Fibroblast of skin of scalp (primary cell): ENCODE measurements at regions not wholly inside any gene's neighbourhood (a gene's known extent, or its start where the extent isn't known, plus 50 kb on each side); places are given as distances from the start of the nearest gene placed in this dataset.

Source experiments
- DNase-seq: peaks from one replicate; pipeline ENCODE4 v3.0.0-alpha.2; 2013

DNA sequence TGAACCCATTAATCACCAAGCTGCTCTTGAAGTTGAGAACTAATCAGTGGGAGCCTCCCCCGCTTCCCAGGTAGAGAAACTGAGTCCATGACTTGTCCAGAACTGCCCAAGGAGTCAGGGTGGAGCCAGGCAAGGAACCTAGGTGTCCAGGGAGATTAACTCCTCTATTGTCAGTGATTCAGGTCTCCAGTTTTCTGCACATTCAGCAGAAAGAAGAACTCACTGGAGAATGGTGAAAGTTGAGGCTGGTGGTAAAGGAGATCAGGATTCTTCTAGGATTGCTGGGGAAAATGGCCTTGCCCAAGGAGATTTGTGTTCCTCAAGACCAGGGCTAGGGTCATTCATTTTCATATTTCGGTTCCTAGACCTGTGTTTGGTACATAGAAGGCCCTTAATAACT is 87.2 kb upstream of the CISTR start:
- DNase-seq: no peak

DNA sequence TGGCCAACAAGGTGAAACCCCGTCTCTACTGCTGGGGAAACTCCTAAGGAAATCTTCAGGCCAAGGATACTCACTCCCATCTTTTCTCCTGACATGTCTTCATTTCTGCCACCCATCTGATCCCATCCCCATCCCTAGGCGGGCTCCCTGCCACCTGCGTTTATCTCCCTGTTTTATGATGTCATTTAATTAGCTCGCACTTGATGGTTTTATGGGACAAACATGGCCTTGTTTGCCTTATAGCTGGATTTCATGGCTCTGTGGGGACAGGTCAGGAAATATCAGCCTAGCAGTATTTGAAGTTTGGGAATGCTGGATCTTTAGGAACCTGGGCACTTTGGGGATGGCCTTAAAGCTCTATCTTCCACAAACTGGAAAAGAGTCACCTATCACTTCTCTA is 88.5 kb upstream of the CISTR start:
- DNase-seq: no peak

DNA sequence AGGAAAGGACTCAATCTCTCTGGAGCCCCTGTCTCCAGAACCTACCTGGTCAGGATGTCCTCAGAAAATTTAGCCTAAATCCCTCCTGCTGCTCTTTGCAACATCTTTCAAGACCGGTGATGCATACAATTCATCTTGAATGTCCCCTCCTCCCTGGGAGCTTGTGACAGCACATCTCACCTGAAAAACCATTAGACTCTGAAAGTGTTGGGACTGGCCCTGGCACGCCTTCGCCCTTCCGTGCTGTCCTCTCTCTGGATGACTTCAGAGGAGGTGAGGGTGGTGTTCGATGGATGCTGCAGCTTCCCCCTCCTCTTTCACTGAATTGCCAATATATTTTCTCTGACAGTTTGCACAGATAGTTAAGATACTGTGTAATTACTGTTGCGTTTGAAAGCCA is 90.9 kb upstream of the CISTR start:
- DNase-seq: no peak

DNA sequence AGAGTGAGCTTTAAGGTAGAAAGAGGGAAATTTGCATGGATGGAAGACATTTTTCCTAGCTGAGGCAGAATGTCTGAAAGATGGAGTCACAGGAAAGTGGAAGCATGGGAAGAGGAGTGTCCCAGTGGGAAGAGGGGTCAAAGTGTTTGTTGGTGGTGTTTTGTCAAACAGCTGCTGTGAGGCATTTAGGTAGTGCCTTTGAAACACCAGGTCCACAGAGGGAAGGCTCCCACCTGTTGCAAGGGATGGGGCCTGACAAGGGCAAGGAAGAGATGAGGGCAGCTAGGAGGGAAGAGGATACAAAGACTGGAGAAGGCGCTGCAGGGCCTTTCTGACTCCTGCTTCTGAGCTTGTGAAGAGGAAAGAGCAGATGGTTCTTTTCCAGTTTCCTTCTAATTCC is 91.8 kb upstream of the CISTR start:
- no peak for DNase-seq

DNA sequence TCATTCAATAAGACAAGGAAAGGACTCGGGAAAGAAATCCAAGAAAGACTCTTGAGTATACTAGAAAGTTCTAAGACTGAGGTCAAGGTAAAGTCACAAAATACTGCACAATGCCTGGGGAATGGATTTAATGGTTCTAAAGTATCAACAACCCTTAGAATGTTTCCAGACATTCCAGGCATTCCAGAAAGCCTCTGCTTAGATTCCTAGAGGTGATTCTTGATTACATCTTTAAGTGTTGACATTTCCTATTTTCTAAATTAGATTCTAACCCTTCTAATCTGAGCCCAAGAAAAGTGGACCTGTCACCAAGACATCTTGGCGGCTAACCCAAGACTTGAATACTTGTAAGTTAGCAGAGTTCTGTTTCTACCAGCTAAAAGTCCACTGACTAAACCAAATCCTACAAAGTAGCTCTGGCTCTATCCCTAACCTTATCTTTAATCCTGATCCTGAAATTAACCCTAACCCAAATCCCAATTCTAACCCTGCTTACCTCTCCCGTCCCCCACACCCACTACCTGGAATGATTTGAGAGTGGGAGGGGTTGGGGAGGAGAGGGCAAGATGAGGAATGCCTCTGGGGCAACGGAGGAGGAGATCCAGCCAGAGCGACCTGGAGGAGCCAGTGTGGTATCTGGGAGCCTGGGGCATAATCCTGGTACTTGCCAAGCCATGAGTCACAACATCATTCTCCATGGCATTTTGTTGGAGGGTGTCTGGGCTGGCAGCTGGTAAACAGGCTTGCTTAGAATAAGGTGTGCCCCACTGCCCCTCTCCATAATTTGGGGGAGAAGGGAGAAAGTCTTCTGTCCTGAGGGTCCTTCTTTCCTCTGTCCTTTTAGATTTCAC is 93.4 kb upstream of the HOXC13 start:
- peak; percentile 7 for DNase-seq

DNA sequence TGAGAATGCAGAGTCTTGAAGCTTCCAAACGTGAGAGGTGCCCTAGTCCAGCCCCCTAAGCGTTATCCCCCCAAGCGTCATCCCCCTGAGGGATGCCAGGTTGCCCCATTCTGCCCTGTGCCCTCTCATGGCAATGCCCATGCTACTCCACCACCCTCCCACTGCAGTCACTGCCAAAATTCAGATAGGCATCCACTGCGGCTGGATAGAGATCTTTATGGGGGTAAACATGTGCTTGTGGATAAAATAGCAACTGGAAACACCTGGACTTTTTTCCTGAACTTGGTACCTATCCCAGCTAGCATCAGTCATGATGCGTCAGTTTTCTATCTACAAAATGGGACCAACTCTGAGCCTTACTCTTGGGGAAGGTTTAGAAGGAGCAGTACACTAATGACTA is 92.7 kb upstream of the HOXC13 start:
- no peak for DNase-seq

DNA sequence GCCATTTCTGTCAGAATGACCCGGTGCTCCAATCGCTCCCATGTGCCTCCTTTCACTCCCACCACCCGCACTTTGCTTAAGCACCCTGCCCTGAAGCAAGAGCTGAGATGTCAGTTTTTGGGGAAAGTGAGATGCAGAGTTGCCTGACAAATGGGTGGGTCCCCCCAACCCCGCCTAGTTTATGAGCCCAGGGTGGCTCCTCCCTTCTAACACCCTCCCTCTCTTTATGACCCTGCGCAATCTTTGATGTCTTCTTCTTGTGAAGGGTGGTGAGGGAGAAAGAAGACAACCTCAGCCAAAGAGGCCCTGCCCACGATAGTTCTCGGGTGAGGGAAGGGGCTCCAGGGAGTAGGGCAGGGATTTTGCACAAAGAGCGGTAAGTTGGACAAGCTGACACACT is 89.5 kb upstream of the HOXC13 start:
- DNase-seq: no peak

DNA sequence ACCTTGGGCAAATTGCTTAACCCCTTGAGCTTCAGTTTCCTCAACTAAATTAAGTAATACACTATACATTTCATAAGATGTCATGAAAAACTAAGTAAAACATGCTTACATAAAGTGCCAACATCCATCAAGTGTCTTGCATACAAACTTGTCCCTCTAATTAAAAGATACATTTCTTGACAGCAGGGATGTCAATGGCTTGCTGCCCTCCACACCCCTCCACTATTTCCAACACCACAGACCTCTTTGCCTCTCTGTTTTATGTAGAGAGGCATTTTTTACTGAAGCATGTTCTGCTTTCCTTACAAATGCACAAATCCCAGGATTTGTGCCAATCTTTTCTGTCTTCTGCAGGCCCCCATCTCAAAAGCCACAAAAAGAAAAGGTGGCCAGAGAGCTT is 89.0 kb upstream of the HOXC13 start:
- no peak for DNase-seq

DNA sequence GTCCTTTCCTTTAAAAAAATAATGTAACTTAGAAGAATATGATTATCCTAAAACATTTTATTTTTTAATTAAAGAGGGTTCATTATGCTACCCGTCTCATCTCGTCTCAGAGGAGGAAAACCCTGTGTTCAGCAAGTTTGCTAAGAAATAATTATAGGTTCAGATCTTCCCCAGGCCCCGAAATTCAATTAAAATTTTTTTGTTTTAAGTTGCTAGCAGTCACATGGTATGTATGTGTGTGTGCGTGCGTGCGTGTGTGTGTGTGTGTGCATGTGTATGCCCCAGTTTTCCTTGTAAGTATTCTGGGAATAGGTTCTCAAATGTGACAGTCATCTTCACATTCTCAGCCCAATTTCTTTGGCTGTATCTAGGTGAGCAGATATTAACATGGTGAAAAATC is 86.6 kb upstream of the HOXC13 start:
- no peak for DNase-seq

DNA sequence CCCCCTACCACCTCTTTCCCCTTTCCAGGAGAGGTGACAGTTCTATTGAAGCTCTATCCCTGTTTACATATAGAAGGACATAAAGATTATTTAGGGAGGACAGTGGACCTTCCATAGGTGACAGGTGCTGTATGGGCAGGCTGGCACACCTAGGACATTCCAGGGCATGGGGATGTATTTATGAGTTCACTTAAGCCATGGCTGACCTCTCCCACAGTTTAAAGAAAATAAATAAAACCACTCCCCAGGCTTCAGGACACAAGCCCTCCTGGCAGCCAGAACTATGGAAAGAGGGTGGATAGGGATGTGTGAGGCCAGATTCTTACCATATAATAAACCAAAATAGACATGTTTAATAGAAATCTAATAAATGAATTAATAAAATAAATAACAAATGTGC is 85.6 kb upstream of the HOXC13 start:
- no peak for DNase-seq

DNA sequence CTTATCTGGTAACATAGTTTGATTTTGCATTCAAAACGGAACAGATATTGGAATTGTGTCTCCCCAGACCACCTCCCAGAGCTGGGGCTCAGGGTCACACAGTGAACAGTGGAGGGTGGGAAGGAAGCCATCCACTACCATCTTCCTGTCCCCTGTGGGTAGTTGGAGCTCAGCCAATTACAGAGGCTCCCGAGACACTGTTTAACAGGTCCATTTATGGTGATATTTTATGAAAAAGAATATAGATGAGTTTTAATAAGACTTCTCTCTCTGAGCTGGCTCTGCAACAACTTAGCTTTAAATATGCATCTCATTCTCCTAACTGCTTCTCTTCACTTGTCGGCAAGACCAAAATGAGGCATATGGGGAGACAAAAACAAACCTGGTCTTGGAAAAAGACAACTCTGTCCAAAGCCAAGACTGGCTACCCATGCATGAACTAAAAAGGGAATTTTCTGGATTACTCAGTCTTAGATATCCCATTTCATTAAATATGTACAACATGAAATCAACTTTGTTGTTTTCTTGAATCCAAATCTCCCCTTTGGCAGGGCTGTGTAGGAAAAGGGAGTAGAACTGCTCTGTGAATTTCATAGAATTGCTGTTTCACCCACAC is 83.8 kb upstream of the HOXC13 start:
- no peak for DNase-seq

DNA sequence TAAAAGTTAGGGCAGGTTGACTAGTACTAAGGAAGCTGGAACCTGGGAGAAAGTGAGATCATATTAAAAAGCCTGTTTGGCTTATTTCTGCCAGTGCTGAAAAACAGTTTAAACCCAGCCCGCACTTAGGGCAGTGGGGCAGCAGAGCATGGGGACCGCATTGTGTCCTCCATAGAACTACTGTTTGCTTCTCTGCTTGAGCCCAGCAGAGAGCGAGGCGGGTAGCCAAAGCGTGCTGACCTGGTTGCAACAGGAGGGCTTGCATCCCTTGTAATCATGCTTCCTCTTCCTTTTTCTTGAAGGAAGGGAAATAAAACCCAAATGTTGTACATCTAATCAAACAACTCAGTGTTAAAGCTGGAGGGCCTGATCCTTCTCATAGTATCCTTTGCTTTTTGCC is 82.5 kb upstream of the HOXC13 start:
- DNase-seq: no peak

DNA sequence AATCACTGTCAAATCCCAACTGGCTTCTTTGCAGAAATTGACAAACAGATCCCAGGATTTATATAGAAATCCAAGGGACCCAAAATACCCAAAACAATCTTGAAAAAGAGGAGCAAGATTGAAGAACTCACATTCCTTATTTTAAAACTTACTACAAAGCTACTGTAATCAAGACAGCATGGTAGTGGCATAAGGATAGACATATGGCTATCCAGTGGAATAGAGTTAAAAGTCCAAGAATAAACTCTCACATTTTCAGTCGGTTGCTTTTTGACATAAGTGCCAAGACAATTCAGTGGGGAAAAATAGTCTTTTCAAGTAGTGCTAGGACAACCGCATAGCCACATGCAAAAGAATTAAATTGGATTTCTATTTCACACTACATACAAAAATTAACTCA is 81.0 kb upstream of the HOXC13 start:
- DNase-seq: no peak

DNA sequence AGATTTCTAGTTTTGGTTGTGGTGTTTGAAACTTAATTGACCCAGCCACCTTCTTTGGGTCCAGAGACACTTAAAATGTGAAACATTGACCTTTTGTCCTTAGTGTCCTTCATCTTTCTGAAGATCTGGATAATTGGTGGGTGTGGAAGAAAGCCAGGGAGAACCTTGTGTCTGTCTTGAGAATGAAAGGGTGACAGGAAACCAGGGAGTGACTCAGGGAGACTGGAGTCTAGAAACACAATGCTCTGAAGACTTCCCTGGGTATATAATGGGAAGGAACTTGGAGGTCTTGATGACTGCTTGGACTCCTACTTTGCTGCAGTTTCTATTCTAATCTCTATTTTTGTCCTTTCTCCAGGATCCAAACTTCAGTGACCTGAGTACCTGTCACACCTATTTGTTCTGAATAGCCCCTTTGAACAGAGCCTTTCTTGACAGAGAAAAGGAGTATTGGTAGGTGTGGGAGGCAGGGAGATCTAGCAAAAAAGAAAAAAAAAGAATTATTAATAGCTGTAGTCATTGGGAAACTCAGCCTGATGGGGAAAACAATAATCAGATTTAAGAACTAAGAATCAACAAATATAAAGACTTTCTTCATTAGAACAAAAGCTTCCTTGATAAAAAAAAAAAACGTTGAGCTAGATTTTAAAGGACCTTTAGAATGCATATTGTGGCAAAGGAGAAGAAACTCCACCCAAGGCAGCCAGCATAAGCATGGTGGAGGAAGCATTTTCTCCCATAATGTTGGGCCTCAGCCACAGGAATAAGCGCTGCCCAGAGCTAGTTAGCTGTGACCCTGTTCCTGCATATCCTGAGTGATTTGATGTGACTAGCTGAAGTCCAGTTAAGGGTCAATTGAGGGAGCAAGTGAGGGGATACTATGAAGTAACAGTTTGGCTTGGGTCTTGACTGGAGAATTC is 77.9 kb upstream of the HOXC13 start:
- no peak for DNase-seq

DNA sequence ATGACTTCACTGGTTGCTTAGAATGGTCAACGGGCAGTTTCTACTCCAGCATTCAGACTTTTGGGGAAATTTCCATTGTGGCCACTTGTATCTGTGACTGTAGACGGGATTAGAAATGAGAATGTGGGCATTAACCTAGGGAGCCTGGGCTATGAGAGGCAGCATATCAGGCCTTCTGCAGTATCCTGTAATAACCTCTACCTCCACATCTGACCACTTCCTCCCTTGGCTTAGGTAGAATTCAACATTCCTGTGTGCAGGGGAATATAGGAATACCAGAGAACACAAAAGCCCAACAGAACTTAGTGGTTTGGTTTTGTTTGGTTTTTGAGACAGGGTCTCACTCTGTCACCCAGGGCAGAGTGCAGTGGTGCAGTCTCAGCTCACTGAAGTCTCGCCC is 76.4 kb upstream of the HOXC13 start:
- no peak for DNase-seq

DNA sequence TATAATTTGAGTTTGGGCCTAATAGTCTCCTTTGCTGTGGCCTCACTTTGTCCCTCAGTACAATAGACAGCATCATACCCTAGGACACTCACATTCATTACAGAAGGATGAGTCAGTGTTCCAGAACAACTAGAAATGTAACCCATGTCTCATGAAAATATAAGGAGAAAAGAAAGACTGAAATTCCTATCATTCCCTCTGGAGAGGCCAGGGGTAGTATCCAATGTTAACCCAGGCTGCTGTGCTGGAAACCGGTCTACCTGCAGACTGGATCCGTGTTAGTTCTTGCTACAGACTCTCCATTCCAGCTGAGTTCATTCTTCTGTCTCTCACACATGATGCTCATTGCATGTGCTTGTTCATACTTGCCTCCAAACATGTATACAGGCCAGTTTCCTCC is 75.8 kb upstream of the HOXC13 start:
- peak; percentile 4 for DNase-seq

DNA sequence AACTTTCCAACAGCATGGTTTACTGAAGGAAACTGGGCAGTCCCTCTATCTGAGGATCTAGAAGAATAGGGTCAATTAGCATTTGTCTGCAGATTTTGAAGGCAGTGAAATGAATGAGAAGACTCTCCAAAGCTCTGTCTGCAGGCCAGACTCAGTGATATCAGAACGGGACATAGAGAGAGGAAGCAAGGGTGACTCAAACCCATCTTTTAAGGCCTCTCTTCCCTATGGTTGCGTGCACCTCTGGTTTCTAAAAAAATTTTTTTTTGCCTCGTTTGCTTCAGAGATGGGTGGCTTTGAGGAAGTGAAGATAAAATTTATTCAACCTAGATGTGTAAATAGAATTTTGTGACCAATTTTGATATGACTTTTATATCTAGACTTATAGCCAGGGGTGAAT is 71.9 kb upstream of the HOXC13 start:
- DNase-seq: no peak

DNA sequence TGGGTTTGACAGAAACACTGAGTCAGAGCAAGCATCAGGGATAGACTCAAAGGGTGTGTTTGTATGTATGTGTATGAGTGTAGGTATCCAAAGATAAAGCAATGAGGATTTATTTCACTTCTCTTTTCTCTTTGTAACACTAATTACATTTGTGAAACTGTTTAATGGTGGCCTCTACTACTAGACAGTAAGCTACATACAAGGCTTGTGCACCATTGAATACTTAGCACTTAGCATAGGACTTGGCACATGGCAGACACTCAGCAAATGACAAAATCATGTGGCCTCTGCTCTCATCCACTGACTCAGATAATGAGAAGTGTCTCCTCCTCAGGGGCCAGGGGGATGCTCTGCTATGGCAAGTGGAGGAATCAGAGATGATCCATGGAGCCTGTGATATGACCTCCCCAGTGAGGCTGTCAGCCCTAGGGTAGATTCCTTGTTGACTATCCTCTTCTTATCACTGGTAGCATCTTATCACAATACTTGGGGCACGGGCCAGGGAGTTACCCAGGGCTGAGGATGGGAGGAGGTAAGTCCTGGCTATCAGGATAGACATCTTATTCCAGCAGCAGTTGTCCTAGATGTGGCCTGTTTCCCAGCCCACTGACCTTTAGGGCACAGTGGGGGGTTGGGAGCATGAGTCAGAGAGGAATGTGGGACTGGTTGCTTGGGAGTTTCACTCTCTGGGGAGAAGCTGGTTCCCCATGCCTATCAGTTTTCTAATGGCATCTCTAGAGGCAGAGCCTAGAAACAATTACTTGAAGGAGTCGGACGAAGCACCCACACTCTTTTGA is 71.2 kb upstream of the HOXC13 start:
- peak; percentile 12 for DNase-seq

DNA sequence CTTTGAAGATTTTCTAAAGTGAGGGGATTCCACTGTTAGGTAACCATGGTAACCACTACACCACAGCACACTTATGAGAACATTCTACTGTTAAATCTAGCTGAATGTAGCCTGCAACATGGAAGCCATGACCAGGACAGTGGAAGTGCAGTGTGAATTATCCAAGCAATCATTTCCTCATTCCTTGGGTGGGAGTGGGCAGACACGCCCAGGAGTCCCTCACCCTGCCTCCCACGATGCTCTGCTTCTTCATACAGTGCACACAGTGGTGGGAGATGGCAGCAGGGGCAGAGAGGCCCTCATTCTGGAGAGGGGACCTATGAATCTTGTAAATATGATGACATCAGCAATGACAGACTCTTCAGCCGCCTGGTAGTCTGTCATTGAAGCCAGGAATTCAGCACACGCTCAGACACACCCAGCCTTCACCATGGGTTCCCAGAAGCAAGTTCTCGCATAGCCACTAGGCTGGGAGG is 70.1 kb upstream of the HOXC13 start:
- DNase-seq: no peak

DNA sequence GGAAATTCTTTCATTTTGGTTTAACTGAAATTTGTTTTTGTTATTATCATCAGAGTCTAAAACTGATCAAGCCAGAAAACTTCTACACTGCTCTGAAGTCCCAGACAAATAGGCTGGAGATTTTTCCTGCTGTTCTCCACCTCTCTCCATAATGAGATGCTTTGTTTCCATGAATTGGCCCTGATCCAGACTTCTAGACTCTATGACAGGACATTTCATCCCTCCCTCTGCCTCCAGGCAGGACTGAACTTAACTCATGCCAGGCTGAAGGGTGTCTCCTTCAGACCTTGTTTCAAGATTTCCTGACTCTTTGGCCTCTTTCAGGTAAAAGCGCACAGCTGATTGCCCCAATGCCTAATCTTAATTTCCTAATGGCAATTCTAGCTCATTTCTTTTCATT is 69.1 kb upstream of the HOXC13 start:
- no peak for DNase-seq

DNA sequence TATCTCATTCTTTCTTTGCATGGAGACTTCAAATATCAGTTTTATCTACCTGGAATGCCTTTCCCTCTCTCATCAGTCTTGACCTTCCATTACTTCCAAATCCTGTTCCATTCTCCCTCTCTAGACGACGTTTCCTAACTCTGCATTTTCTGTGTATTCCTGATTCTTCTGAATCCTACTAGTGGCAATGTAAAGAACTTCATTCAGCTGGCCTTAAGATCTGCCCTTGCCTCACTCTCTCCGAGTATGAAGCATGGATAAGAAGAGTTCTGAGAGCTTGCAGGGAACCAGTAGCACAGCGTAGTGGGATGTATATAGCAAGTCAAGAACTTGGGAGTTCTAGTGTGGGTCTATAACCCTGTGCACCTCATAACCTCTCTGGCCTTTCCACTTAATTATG is 68.5 kb upstream of the HOXC13 start:
- no peak for DNase-seq

DNA sequence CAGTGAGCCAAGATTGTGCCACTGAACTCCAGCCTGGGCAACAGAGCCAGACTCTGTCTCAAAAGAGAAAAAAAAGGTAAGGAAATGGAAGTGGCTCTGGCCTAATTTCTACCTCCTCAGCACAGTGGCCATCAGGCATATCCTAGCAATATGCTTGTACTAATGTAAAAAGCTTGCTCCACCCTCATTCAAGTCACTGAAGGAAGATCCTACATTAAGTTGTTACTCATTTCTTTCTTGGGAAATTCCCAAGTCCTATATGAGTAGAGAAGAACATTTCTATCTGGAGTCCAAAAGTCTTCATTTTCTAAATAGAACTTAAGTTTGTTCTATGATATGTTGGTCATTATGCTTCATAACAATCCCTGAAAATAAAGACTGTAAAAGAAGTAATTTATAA is 67.3 kb upstream of the HOXC13 start:
- no peak for DNase-seq

DNA sequence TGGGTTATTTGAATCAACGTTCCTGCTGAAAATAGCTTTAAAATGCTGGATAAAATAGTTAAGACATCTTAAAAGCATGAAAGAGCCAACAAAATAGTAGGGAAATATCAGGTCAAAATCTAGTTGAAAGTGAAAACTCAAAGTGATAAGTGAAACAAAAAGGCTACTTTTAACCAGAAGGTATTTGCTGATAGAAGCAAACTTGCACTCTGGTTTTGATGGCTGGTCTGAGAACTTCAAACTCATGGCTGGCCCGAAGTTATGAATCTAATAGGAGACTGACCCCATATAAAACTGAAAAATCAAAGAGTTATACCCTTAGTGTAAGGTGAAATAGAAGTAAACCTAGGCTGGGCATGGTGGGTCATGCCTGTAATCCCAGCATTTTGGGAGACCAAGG is 66.3 kb upstream of the HOXC13 start:
- DNase-seq: no peak
